ENCODE measurements at regions not wholly inside any gene's neighbourhood (a gene's known extent, or its start where the extent isn't known, plus 50 kb on each side); places are given as distances from the start of the nearest gene placed in this dataset.

DNA sequence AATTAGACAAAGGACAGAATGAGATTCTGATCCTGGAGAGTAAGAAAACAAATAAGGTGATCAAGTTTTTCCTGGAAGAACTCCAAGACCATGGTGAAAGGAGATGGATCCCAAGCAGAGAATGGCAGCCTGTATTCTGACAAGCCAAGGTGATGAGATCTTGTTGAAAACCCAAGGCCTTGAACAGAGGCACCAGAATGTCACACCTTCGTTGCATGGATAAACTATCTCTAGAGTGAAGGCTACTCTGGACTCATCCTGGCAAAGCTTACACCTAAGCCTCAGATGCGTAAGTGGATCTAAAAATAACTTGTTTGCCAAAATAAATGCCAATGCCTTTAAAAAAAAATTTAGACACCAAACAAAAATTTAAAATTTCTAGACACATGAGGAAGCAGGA is 605.9 kb downstream of the ETNK1 start:
- Histone ChIP-seq H3K18ac (ENCODE audit: insufficient read length, low read depth, low read length) (no peak overlapping the region), H3K27me3 (ENCODE audit: insufficient read depth, low read length) (no peaks in the 10 kb centered on the region), H3K56ac (ENCODE audit: insufficient read length, low read depth, low read length) (no peak overlapping the region), H3T11ph (ENCODE audit: low read length) (no peak overlapping the region), H2AFZ (ENCODE audit: low read length) (no peak overlapping the region), H4K20me1 (ENCODE audit: control insufficient read depth, insufficient read depth, insufficient read length) (no peaks in the 10 kb centered on the region), H2BK5ac (ENCODE audit: insufficient read length, low read length) (no peak overlapping the region), H2BK15ac (ENCODE audit: low read depth, low read length) (no peak overlapping the region), H3K4me1 (ENCODE audit: insufficient read depth, low read length) (no peaks in the 10 kb centered on the region; the same call in 1 of the 2 replicates), H3K23ac (ENCODE audit: insufficient read length, low read depth, low read length) (no peak overlapping the region), H3K4me2 (ENCODE audit: insufficient read depth, insufficient read length, low read length) (no peak overlapping the region), H2BK12ac (ENCODE audit: insufficient read length, low read depth, low read length) (no peak overlapping the region), H3K9me3 (ENCODE audit: control insufficient read depth, low read depth, low read length) (no peaks in the 10 kb centered on the region), H3K27ac (ENCODE audit: insufficient read length, low read depth, low read length) (no peak overlapping the region), H2AK5ac (ENCODE audit: insufficient read length, low read length) (no peak overlapping the region), H3K23me2 (ENCODE audit: insufficient read length, low read depth, low read length, poor library complexity, severe bottlenecking) (no peaks in the 10 kb centered on the region), H4K91ac (ENCODE audit: insufficient read length, low read depth, low read length) (no peak overlapping the region), H3K79me2 (ENCODE audit: insufficient read depth, low read length) (no peaks in the 10 kb centered on the region), H3K9ac (ENCODE audit: extremely low read depth, insufficient read length, low read length) (no peak overlapping the region), H3K14ac (ENCODE audit: insufficient read depth, low read length) (no peak overlapping the region), H2BK120ac (ENCODE audit: low read depth, low read length, poor library complexity, severe bottlenecking) (no peak overlapping the region), H3K79me1 (ENCODE audit: insufficient read depth, low read depth, low read length, poor library complexity, severe bottlenecking) (no peaks in the 10 kb centered on the region), H2BK20ac (ENCODE audit: low read depth, low read length, poor library complexity, severe bottlenecking) (no peak overlapping the region), H3K4ac (ENCODE audit: low read depth, low read length) (no peak overlapping the region), H4K5ac (ENCODE audit: insufficient read length, low read depth, low read length) (no peak overlapping the region), H4K8ac (replicated peaks; ENCODE audit: insufficient read length, low read depth, low read length) (no peak overlapping the region)
- H3K27ac Mint-ChIP-seq = no peak overlapping the region
- TF ChIP-seq, protein P1, sequence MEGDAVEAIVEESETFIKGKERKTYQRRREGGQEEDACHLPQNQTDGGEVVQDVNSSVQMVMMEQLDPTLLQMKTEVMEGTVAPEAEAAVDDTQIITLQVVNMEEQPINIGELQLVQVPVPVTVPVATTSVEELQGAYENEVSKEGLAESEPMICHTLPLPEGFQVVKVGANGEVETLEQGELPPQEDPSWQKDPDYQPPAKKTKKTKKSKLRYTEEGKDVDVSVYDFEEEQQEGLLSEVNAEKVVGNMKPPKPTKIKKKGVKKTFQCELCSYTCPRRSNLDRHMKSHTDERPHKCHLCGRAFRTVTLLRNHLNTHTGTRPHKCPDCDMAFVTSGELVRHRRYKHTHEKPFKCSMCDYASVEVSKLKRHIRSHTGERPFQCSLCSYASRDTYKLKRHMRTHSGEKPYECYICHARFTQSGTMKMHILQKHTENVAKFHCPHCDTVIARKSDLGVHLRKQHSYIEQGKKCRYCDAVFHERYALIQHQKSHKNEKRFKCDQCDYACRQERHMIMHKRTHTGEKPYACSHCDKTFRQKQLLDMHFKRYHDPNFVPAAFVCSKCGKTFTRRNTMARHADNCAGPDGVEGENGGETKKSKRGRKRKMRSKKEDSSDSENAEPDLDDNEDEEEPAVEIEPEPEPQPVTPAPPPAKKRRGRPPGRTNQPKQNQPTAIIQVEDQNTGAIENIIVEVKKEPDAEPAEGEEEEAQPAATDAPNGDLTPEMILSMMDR (conservative IDR thresholded peaks at IDR 0.05) = no peak
- no CpG with 5 or more reads among the region's 2 CpGs for WGBS (ENCODE audit: extremely low coverage, insufficient read length, low lambda C conversion rate)
- H3K36me3 Mint-ChIP-seq (ENCODE audit: insufficient read depth in 1 of 3, low read depth in 3 of 3) = no peaks in the 10 kb centered on the region
- peaks cover 3 to 6% of the 10 kb centered on the region in 2 experiments for H3K4me1 Mint-ChIP-seq
- H3K4me3 Mint-ChIP-seq = no peak overlapping the region
- no peaks in the 10 kb centered on the region for H3K27me3 Mint-ChIP-seq (ENCODE audit: low read depth)
- no peaks in the 10 kb centered on the region for H3K9me3 Mint-ChIP-seq
- no peak for DNase-seq
